Stimulated activated CD4-positive, alpha-beta T cell treated with anti-CD3 and anti-CD28 coated beads, Interleukin-4, amount 100 ng/mL, for 1 hour (primary cell): ENCODE measurements at regions not wholly inside any gene's neighbourhood (a gene's known extent, or its start where the extent isn't known, plus 50 kb on each side); places are given as distances from the start of the nearest gene placed in this dataset.
"Not testable (repeated sequence)": the region's sequence is repeated elsewhere in the genome, so short reads cannot be mapped to it uniquely, and the experiment has no call there.

Experiments used
- DNase-seq: peaks from one replicate; pipeline ENCODE4 v3.0.0-alpha.2; 2020

GRCh38 chr21:38041493-38041892, 125.2 kb upstream of the KCNJ6 start:
- no peak for DNase-seq

- no peak for DNase-seq
Observed at GRCh38 chr21:38042246-38042645, 126.0 kb upstream of the KCNJ6 start.

DNA sequence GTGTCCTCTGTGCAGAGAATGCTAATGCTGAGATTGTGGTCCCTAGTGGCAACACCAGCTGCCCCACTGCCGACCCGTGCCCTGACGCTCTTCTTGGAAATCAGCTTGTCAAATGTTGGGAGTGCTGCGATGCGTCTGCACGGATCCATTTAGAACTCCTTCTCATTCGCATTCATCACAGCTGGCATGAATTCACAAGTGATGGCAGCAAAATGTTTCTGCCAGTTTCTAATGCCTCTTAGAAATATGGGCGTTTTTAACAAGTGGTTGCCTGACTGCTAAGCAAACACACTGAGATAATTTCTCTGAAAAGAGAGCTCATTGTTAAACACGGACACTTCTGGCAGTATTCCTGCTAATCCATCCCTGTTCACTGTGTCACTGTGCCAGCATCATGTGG, 131.9 kb upstream of the KCNJ6 start:
- DNase-seq = no peak

- no peak for DNase-seq
Observed at GRCh38 chr21:38054334-38054733, 138.1 kb upstream of the KCNJ6 start.

DNA sequence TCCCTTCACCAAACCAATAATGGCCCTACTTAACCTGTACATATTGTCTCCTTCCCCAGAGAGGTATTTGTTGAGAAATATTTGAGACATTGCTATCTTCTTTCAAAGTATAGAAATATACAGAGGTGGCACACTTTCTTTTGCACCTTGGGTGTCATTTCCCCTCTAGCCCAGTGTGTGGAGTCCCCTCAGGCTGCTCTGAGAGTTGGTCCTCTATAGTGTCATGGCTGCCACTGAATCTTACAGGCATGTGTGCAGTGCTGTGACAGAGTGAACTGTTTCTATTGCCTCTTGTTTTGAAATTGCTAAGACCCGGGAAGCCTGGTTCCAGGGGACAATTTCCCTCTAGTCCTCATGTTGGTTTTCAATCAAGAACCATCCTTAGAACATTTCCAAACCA, 140.2 kb upstream of the KCNJ6 start:
- DNase-seq = no peak

- DNase-seq = no peak
Observed at GRCh38 chr21:38057626-38058025, 141.4 kb upstream of the KCNJ6 start.

- no peak for DNase-seq
Observed at GRCh38 chr21:38060533-38060932, 144.3 kb upstream of the KCNJ6 start.

- DNase-seq = no peak
Observed at GRCh38 chr21:38067086-38067739, 151.0 kb upstream of the KCNJ6 start.

DNA sequence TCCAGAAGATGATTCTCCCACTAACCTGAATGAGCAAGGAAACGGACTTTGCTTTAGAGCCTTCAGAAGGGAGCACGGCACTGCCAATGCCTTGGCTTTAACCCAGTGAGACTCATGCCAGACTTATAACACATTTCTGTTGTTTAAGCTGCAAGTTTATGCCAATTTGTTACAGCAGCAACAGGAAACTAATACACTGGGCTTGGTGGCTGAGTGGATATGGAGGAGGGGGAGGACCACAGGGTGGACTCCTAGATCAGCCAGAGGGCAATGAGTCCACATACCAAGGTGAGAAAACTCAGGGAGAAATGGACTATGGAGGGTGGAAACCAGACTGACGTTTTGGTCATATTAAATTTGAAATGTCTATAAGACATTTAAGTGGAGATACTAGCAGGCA, 156.2 kb upstream of the KCNJ6 start:
- no peak for DNase-seq

GRCh38 chr21:38075833-38076587, 159.8 kb upstream of the KCNJ6 start:
- DNase-seq = no peak

GRCh38 chr21:38077569-38077968, 161.3 kb upstream of the KCNJ6 start:
- DNase-seq = no peak

DNA sequence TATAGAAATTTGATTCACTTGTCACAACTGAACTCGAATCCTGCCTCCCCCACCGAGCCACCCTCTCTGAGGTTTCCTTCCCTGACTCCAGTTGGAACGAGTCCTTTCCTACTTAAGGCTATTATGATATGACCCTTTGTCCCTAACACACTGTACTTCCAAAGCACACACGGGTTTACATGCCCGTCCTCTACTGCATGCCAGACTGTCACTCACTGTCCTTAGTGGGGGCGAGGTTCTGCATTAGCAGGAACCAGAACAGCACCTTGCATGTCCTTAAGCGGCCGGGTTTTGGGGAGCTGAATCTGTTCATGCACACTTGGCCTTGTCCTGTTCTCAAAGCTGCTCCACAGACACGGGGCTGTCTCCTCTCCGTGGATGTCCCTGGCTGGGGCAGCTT, 164.6 kb upstream of the KCNJ6 start:
- DNase-seq = no peak

- DNase-seq = no peak
Observed at GRCh38 chr21:38081708-38082107, 165.5 kb upstream of the KCNJ6 start.

DNA sequence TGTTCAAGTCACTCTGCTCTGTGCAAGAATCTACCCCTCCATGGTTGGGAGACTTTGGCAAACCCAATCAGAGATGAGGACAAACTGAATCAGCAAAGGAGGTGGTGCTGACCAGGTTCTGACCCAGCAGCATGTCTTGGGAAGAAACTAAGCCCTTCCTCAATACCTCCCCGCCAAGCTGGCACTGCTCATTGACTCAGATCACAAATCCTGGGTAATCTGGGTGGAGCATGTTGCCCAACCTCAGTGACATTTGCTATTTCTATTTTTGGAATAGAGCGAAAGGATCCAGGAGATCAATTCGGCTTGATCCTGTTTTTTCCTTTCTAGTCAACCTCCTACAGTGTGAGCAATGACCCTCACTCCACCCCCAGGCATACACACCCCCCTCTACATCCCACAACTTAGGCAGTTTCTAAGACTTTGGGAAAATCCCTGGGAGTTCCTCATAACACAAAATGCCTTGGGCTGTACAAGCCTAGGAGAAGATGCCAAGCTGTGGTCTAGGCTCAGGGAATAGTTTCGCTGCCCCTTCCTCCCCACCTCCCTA, 166.8 kb upstream of the KCNJ6 start:
- no peak for DNase-seq

GRCh38 chr21:38083535-38083934, 167.3 kb upstream of the KCNJ6 start:
- DNase-seq = no peak

GRCh38 chr21:38086580-38086979, 170.2 kb upstream of the KCNJ15 start:
- no peak for DNase-seq

DNA sequence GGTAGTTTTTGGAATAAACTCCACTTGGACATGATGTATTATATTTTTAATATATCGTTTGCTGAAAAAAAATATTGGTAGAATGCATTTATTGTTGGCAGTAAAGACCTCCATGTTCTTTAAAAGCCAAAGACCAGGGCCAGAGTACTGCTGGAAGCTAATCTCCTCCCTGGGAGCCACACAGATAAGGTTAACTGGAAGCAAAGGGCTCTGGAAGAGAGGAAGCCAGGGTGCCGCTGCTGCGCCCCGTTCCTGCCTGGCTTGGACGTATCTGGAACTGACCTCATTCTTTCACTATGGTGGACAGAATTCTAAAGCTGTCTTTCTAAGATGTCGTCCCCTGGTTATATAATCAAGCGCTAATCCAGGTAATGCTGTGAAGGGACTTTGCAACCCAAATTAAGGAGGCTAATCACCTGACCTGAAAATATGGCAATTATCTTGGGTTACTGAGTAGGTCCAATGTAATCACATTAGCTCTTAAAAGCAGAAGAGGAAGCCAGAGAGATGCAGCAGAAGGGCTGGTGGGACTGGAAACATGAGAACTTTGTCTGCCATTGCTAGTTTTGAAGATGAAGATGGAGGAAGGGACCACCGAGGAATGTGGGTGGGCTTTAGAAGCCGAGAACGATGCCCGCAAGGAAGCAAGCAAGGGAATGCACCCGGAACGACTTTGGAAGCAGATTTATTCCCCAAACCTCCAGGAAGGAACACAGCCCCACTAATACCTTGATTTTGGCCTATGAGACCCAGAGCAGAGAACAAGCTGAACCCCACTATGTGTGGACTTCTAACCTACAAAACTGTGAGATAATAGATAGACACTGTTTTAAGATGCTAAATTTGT, 167.7 kb upstream of the KCNJ15 start:
- DNase-seq = no peak

DNA sequence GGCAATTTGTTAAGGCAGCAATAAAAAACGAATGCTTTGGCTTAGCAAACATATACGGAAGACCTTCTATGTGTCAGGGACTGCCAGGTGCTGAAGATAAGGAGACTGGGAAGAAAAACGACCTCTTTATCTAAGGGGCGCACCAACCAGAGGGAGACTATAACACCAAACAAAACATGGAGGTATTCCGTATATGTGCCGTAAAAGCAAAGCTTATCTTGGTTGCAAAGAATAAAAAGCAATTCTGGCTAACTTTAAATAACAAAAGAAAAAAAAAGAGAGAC, 167.1 kb upstream of the KCNJ15 start:
- no peak for DNase-seq

DNA sequence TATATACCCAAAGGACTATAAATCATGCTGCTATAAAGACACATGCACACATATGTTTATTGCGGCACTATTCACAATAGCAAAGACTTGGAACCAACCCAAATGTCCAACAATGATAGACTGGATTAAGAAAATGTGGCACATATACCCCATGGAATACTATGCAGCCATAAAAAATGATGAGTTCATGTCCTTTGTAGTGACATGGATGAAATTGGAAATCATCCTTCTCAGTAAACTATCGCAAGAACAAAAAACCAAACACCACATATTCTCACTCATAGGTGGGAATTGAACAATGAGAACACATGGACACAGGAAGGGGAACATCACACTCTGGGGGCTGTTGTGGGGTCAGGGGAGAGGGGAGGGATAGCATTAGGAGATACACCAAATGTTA, 165.7 kb upstream of the KCNJ15 start:
- not testable (repeated sequence) for DNase-seq

DNA sequence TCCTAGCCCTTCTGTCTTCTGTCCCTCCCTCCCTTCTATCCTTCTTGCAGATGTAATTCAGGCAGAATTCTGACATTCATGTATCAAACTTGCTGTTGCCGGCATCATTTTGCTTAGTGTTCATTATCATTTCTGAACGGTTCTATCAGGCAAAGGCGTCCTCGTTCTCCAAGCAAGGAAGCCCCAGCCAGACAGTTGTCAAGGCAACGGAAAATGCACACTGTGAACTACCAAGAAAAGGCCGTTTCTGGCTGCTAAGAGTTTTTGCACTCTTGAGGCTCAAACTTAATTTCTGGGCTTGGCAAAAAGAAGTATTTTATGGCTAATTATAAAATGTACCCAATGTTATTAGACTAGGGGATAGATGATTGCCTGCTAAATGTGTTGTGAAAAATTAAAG, 164.7 kb upstream of the KCNJ15 start:
- no peak for DNase-seq

GRCh38 chr21:38095220-38095619, 161.6 kb upstream of the KCNJ15 start:
- no peak for DNase-seq

- no peak for DNase-seq
Observed at GRCh38 chr21:38097789-38098188, 159.0 kb upstream of the KCNJ15 start.

- DNase-seq = no peak
Observed at GRCh38 chr21:38112219-38112789, 144.5 kb upstream of the KCNJ15 start.
